H1 (cell line): ENCODE measurements at regions not wholly inside any gene's neighbourhood (a gene's known extent, or its start where the extent isn't known, plus 50 kb on each side); places are given as distances from the start of the nearest gene placed in this dataset.

Experiments used
- BACH1 ChIP-seq: IDR thresholded peaks from 2 replicates; pipeline ENCODE4 v1.6.1; 2012; ENCODE audit warnings: low read length, improper control_type of control experiment
- BRCA1 ChIP-seq: IDR thresholded peaks from 2 replicates; pipeline ENCODE4 v1.6.1; 2012; ENCODE audit warnings: low read depth, low read length, improper control_type of control experiment
- CREB1 ChIP-seq: IDR thresholded peaks from 2 replicates; pipeline ENCODE4 v1.6.1; 2012; ENCODE audit warnings: inconsistent platforms
- CTCF ChIP-seq, 3 experiments: IDR thresholded peaks; 1 replicate in 2 of 3; 2 replicates in 1 of 3; pipeline versions ENCODE4 v1.5.1 to v1.6.1; 2011; ENCODE audit warnings: low read length in 3 of 3, mild to moderate bottlenecking in 3 of 3, inconsistent platforms in 2 of 3, low read depth in 1 of 3, moderate library complexity in 1 of 3; ENCODE audit not compliant: insufficient read depth in 1 of 3; ENCODE audit errors: control extremely low read depth in 1 of 3
- PHF8 ChIP-seq: fragments of 200-600 bp; sonication (generic); conservative IDR thresholded peaks from 2 replicates; pipeline ENCODE4 v1.7.1; 2012; ENCODE audit warnings: low read depth, mild to moderate bottlenecking, inconsistent platforms, low read length, moderate library complexity
- POLR2A ChIP-seq, 2 experiments: IDR thresholded peaks; 1 replicate in 1 of 2; 2 replicates in 1 of 2; pipeline ENCODE4 v1.6.1; 2011; ENCODE audit warnings: low read depth in 2 of 2, low read length in 2 of 2, mild to moderate bottlenecking in 2 of 2; ENCODE audit errors: control extremely low read depth in 1 of 2
- POLR2AphosphoS5 ChIP-seq: IDR thresholded peaks from 2 replicates; pipeline ENCODE4 v1.6.1; 2011; ENCODE audit warnings: low read depth, low read length
- RFX5 ChIP-seq: IDR thresholded peaks from 2 replicates; pipeline ENCODE4 v1.6.1; 2011; ENCODE audit warnings: low read depth, low read length, improper control_type of control experiment, borderline replicate concordance
- RNF2 ChIP-seq: fragments of 200-900, 300-1000 bp; sonication (generic); IDR thresholded peaks from 2 replicates; pipeline ENCODE4 v1.7.1; 2016; ENCODE audit warnings: borderline replicate concordance, low read depth, mild to moderate bottlenecking, antibody characterized with exemption, low read length; ENCODE audit not compliant: poor library complexity, severe bottlenecking; ENCODE audit errors: missing control alignments
- SIN3A ChIP-seq, 2 experiments: IDR thresholded peaks in 1 of 2; conservative IDR thresholded peaks in 1 of 2; 2 replicates each; pipeline ENCODE4 v1.6.1; 2011 to 2012; ENCODE audit warnings: low read length in 2 of 2, improper control_type of control experiment in 1 of 2, low read depth in 1 of 2, mild to moderate bottlenecking in 1 of 2
- SP1 ChIP-seq: IDR thresholded peaks from 2 replicates; pipeline ENCODE4 v1.6.1; 2011; ENCODE audit warnings: low read depth, low read length
- TAF1 ChIP-seq: IDR thresholded peaks from 2 replicates; pipeline ENCODE4 v1.6.1; 2011; ENCODE audit warnings: mild to moderate bottlenecking, low read depth, low read length
- TF ChIP-seq, protein P1 (sequence below): IDR thresholded peaks from 2 replicates; pipeline ENCODE4 v1.6.1; 2011; ENCODE audit warnings: low read length, improper control_type of control experiment

DNA sequence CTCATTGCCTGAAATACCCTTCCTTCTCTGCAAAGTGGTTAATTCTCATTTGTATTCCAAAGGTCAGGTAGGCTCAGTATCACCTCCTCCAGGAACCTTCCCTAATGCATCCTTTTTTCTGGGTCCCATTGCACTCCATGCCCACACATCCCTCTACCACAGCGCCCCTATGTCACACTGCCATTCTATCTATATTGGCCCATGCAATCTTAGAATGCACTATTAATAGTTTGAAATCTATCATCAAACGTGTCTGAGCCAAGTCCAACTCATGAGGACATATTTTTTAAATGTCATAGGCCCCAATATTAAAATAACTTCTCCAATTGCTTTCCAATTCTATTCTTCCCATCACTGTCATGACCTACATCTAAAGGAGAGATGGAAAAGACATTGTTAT is 495.1 kb downstream of the SOX6 start:
- TF ChIP-seq BRCA1 (no peak), POLR2A (IDR thresholded peaks at IDR 0.05; ENCODE audit: control extremely low read depth in 1 of 2, low read depth in 2 of 2, low read length in 2 of 2) (no peak), CTCF (IDR thresholded peaks at IDR 0.05; ENCODE audit: control extremely low read depth in 1 of 3, insufficient read depth in 1 of 3, low read depth in 1 of 3, low read length in 3 of 3) (no peak), SIN3A (conservative IDR thresholded peaks at IDR 0.05 in 1 of 2, IDR thresholded peaks at IDR 0.05 in 1 of 2; ENCODE audit: low read depth in 1 of 2, low read length in 2 of 2) (no peak), BACH1 (no peak), CREB1 (no peak), RNF2 (no peak), PHF8 (no peak), TAF1 (no peak), RFX5 (no peak), POLR2AphosphoS5 (no peak), SP1 (no peak)
- TF ChIP-seq, protein P1, sequence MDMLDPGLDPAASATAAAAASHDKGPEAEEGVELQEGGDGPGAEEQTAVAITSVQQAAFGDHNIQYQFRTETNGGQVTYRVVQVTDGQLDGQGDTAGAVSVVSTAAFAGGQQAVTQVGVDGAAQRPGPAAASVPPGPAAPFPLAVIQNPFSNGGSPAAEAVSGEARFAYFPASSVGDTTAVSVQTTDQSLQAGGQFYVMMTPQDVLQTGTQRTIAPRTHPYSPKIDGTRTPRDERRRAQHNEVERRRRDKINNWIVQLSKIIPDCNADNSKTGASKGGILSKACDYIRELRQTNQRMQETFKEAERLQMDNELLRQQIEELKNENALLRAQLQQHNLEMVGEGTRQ, result no peak
